Dendritic cell treated with granulocyte-macrophage colony-stimulating factor and Interleukin-4, amounts not matched to agents 40 ng/mL and 50 ng/mL, for 4 days (primary cell): ENCODE measurements at regions not wholly inside any gene's neighbourhood (a gene's known extent, or its start where the extent isn't known, plus 50 kb on each side); places are given as distances from the start of the nearest gene placed in this dataset.
"Not testable (repeated sequence)": the region's sequence is repeated elsewhere in the genome, so short reads cannot be mapped to it uniquely, and the experiment has no call there.

Source experiments
- H3K27ac Mint-ChIP-seq: one replicate; pipeline ENCODE4 v1.8.0; 2022; ENCODE audit warnings: mild to moderate bottlenecking, mixed read lengths
- H3K27me3 Mint-ChIP-seq: one replicate; pipeline ENCODE4 v1.8.0; 2022; ENCODE audit warnings: mild to moderate bottlenecking, mixed read lengths
- H3K36me3 Mint-ChIP-seq: one replicate; pipeline ENCODE4 v1.8.0; 2022; ENCODE audit warnings: low read depth, mixed read lengths
- H3K4me1 Mint-ChIP-seq: one replicate; pipeline ENCODE4 v1.8.0; 2022; ENCODE audit warnings: low read depth, mixed read lengths
- H3K4me3 Mint-ChIP-seq: one replicate; pipeline ENCODE4 v1.8.0; 2022; ENCODE audit warnings: mild to moderate bottlenecking, moderate library complexity, mixed read lengths
- H3K9me3 Mint-ChIP-seq: one replicate; pipeline ENCODE4 v1.8.0; 2022; ENCODE audit warnings: mixed read lengths
- intact Hi-C: fragments of 100-400 bp; cut with micrococcal nuclease; formaldehyde crosslinking; loops from one replicate; pipeline ENCODE4 v1.15.0; 2022

DNA sequence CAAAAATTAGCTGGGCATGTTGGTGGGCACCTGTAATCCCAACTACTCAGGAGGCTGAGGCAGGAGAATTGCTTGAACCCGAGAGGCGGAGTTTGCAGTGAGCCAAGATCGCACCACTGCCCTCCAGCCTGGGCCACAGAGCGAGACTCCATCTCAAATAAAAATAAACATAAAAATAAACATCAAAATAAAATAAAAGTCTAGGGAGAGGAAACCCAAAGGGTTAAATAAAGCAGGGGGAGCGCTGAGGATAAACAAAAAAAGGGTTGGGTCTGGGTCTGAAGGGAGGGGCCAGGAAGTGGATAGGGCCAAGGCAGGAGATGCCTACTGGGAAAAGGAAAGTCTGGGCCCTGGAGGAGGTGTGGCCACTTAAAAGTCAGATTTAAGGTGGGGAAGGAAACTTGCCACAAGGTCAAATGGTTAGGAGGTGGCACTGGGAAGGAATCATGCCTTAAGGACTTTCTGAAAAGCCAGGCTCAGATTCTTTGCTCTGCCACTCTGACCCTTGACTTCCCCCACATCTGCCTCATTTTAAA, 150.0 kb downstream of the ADSS2 start:
- no peaks in the 10 kb centered on the region for H3K27me3 Mint-ChIP-seq
- H3K4me3 Mint-ChIP-seq, result no peak overlapping the region
- no peaks in the 10 kb centered on the region for H3K9me3 Mint-ChIP-seq
- intact Hi-C loops, result no loop called here
- no peaks in the 10 kb centered on the region for H3K36me3 Mint-ChIP-seq
- peaks cover 63% of the 10 kb centered on the region for H3K4me1 Mint-ChIP-seq
- H3K27ac Mint-ChIP-seq, result peak overlapping the region; percentile 1

DNA sequence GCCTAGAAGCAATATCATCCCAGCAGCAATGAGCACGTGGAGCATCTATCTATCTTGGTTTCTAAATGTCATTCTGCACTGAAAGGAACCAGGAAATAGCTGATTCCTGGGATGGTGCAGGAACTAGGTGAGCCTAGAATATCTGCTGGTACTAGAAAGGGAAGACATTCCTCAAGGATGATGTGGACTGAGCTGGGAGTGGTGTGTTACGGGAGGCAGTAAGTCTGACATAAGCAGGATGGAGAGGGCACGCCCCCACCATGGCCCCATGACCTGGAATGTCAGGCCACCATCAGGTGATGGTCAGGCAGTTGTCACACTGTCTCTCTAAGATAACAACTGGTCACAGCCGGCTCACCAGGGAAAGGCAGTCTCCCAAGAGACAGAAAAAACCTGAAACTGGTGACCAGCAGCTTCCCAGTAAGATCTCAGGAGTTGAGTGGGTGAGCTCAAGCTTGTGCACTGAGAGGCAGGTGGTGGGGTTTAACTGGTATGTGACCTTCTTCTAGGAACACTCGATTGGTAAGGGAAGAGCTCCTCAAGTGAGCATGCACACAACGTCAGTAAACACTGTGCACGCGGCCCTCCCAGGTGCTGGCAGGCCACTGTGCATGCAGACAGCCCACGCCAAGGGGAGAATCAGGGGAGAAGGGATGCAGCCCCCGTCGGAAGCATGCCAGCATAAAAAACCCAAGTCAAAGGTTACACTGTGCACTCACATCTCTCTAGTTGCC, 148.7 kb downstream of the ADSS2 start:
- Mint-ChIP-seq H3K36me3 (no peaks in the 10 kb centered on the region), H3K9me3 (no peaks in the 10 kb centered on the region), H3K27me3 (no peaks in the 10 kb centered on the region), H3K27ac (peak overlapping the region; percentile 87), H3K4me1 (peaks cover 58% of the 10 kb centered on the region), H3K4me3 (no peak overlapping the region)
- intact Hi-C loops, result no loop called here

DNA sequence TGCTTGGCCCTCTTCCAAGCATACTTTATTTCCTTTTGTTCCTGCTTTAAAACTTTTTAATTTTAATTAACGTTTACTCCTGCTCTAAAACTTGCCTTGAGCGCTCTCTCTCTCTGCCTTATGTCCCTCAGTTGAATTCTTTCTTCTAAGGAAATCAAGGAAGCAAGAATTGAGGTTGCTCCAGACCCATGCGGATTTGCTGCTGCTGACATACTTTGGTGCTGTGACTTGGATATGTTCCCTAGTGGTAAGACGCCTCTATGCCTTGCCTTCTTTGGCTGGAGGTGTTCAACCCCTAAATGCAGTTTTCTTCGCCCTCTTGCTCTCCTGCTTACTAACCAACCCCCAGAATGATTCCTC, 148.1 kb downstream of the ADSS2 start:
- no peaks in the 10 kb centered on the region for H3K9me3 Mint-ChIP-seq
- no peak overlapping the region for H3K4me3 Mint-ChIP-seq
- no peaks in the 10 kb centered on the region for H3K27me3 Mint-ChIP-seq
- H3K27ac Mint-ChIP-seq, result peak overlapping the region; percentile 87
- peaks cover 53% of the 10 kb centered on the region for H3K4me1 Mint-ChIP-seq
- intact Hi-C loops, result no loop called here
- no peaks in the 10 kb centered on the region for H3K36me3 Mint-ChIP-seq

DNA sequence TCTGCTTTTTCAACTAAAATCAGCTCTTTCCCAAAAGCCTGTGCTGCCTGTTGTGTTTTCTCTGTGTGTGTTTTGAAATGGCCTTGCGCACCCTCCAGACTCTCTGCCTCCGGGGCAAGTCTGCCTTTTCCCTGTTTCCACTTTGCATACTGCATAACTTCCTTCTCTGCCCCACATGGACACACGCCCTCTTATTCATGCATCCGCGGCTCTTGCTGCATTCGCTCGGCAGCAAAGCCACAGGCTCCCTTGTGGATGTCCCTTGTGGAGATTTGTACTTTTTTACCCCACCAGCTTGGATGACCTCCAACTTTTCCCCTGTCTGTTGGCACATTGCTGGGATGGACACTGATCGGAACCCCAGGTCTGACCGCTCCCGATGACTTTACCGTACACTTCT, 147.6 kb downstream of the ADSS2 start:
- Mint-ChIP-seq H3K27ac (peak overlapping the region; percentile 87), H3K4me1 (peaks cover 49% of the 10 kb centered on the region), H3K4me3 (peak overlapping the region; percentile 33), H3K36me3 (no peaks in the 10 kb centered on the region), H3K27me3 (no peaks in the 10 kb centered on the region), H3K9me3 (peaks cover 4% of the 10 kb centered on the region)
- intact Hi-C loops, result loop anchor here (2.0 kb wide), 2 partner anchors 19 to 255 kb away; no protein-coding TSS in a partner anchor

DNA sequence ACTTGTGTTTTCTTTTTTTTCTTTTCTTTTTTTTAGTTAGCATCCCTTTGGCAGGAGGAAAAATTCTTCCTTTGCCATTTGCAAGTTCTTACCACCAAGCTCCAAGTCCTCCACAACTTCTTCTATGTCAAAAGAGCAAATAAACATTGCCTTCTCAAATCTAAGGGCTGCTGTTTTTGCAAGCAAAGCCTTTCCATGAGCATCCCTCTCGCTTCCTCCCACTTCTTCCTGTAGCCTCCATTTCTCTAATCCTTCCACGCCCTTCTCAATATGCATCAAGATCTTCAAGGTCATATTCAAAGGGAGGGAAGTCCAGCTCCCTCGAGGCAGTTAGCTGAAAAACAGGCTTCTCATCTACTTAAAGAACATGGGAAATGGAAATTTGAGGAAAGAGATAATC, 147.1 kb downstream of the ADSS2 start:
- Mint-ChIP-seq H3K4me1 (peaks cover 46% of the 10 kb centered on the region), H3K4me3 (peak overlapping the region; percentile 33), H3K27ac (peak overlapping the region; percentile 87), H3K9me3 (peaks cover 9% of the 10 kb centered on the region), H3K27me3 (no peaks in the 10 kb centered on the region), H3K36me3 (no peaks in the 10 kb centered on the region)
- intact Hi-C loops, result loop anchor here (2.0 kb wide), 2 partner anchors 18 to 256 kb away; no protein-coding TSS in a partner anchor

DNA sequence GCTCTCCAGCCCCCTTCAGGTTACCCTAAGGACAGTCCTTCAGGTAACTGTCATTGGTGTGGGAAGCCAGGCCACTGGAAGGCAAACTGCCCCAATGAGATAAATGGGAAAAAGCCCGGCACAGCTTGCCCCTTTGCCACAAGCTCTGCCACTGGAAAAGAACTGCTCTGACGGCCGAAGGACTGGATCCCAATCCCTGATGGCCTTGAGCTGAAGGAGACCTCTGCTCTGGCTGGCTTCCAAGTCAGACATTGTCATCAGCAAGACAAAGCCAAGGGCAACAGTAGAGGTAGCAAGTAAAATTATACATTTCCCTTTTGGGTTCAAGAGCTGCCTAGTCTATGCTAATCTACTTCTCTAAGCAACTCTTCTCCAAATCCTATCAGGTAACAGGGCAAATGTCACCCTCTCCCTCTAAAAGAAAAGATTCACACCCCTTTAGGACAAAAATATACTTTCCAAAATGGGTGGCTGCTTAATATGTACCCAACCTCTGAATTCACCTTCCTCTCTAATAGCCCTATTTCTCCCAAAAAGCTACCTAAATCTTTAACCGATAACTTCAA, 145.8 kb downstream of the ADSS2 start:
- intact Hi-C loops, result loop anchor here (2.0 kb wide), 2 partner anchors 17 to 257 kb away; no protein-coding TSS in a partner anchor
- H3K27me3 Mint-ChIP-seq, result no peaks in the 10 kb centered on the region

DNA sequence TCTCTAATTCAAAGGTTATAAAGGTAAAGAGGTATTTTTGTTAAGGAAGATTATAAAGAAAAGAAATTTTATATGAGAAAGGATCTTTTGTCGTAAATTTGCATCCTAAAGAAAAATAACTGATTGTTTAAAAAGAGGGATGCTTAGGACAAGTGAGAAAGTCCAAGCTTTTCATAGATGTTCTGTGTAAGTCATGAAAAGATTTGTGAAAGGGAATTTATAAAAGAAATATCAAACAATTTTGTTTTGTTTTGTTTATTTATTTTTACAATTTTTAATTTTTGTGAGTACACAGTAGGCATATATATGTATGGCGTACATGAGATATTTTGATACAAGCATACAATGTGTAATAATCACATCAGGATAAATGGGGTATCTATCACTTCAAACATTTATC, 145.2 kb downstream of the ADSS2 start:
- H3K27ac Mint-ChIP-seq, result peak overlapping the region; percentile 87
- no peaks in the 10 kb centered on the region for H3K36me3 Mint-ChIP-seq
- no peak overlapping the region for H3K4me3 Mint-ChIP-seq
- H3K4me1 Mint-ChIP-seq, result peaks cover 51% of the 10 kb centered on the region
- no peaks in the 10 kb centered on the region for H3K27me3 Mint-ChIP-seq
- intact Hi-C loops, result no loop called here
- H3K9me3 Mint-ChIP-seq, result peaks cover 9% of the 10 kb centered on the region

More for the DNA sequence above, 145.8 kb downstream of the ADSS2 start:
- Mint-ChIP-seq H3K4me3 (no peak overlapping the region), H3K27ac (peak overlapping the region; percentile 87), H3K9me3 (peaks cover 9% of the 10 kb centered on the region), H3K36me3 (no peaks in the 10 kb centered on the region), H3K4me1 (peaks cover 46% of the 10 kb centered on the region)

DNA sequence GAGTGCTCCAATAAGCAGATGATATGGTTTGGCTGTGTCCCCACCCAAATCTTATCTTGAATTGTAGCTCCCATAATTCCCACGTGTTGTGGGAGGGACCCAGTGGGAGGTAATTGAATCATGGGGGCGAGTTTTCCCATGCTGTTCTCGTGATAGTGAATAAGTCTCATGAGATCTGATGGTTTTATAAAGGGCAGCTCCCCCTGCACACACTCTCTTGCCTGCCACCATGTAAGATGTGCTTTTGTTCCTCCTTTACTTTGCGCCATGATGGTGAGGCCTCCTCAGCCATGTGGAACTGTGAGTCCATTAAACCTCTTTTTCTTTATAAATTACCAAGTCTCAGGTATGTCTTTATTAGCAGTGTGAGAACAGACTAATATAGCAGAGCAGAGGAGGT, 142.5 kb downstream of the ADSS2 start:
- H3K27ac Mint-ChIP-seq, H3K36me3 Mint-ChIP-seq, H3K9me3 Mint-ChIP-seq, H3K4me3 Mint-ChIP-seq, intact Hi-C loops, H3K27me3 Mint-ChIP-seq: not testable (repeated sequence)
- peaks cover 25% of the 10 kb centered on the region for H3K4me1 Mint-ChIP-seq

DNA sequence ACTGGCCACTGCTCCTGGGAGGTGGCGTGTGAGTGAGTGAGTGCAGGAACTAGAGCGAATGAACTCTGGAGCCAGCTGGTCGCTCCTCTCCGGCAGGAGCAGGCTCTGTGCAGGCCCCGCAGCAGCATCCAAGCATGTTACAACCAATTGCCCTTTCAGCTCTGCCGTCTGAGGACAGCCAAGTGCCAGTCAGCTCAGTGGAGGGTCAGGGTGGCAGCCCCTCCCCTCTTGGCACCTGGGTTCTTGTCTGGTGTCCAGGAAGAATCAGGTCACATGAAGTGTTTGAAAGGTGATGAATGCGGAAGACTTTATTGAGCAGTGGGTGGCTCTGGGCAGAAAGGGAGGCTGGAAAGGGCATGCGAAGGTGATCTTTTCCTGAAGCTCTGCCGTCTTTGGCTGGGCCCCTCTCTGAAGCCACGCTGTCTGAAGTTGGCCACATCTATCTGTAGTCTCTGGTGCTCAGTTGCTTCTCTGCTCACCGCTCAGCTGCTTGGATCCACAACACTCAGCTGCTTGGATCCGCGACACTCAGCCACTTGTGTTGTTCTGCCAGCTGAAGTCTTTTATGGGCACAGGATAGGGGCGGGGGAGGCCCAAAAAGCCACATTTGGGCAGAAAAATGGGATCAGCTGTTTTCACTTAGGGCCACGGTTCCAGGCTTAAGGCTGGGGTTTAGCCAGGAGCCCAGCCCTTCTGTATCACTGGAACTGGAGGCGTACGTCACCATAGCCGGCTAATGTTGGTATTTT, 139.8 kb downstream of the ADSS2 start:
- Mint-ChIP-seq H3K4me3 (no peak overlapping the region), H3K9me3 (peaks cover 9% of the 10 kb centered on the region), H3K27ac (peak overlapping the region; percentile 13), H3K4me1 (peaks cover 5% of the 10 kb centered on the region), H3K27me3 (no peaks in the 10 kb centered on the region), H3K36me3 (no peaks in the 10 kb centered on the region)
- intact Hi-C loops, result no loop called here

DNA sequence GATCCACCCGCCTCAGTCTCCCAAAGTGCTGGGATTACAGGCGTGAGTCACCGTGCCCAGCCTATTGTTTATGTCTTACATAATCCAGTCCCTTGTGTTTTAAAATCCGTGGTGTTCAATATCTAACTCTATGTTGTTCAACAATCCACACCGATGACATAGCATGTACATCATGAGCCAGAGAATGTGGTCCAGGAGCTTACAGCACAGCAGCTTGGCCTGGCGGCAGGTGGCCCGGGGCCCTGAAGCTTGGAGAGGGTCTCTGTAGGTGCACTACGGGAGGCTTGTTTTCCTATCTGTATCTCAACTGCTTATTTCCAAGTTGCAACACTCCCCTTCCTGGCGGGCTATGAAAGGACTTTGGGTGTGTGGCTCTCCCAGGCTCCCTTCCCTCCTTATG, 138.4 kb downstream of the ADSS2 start:
- Mint-ChIP-seq H3K27ac (no peak overlapping the region), H3K9me3 (peaks cover 9% of the 10 kb centered on the region), H3K4me3 (no peak overlapping the region), H3K4me1 (peaks cover 5% of the 10 kb centered on the region), H3K27me3 (no peaks in the 10 kb centered on the region), H3K36me3 (no peaks in the 10 kb centered on the region)
- intact Hi-C loops, result no loop called here

DNA sequence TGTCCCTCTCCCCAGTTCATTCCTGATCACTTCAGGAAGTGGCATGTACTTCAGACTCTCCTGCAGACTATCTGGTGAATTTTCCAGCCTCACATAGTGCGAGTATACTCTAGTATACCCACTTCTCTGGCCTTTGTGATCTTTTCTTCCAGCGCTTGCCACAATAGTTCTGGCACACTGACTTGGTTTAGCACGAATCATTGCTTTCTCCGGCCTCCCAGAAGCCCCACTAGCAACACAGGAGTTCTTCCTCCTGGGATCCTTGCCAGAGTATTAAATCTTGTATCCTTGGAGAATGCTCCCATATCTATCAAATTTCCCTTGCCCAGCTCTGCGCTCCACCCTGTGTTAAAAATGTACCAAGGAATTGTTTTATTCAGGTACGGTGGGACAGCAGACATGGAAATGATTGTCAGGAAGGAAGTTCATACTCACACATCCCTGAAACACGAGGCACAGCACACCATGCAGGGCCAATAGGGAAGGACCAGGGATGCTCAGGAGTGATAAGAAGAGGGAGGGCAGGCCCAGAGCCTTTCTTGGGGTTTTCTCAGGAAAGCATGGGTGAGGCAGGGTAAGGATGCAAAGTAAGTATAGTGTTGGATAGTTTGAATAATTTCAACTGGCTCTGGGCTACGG, 136.7 kb downstream of the ADSS2 start:
- Mint-ChIP-seq H3K27ac (no peak overlapping the region), H3K27me3 (no peaks in the 10 kb centered on the region), H3K9me3 (no peaks in the 10 kb centered on the region), H3K4me1 (peaks cover 15% of the 10 kb centered on the region), H3K36me3 (no peaks in the 10 kb centered on the region), H3K4me3 (no peak overlapping the region)
- intact Hi-C loops, result loop anchor here (5.0 kb wide), 1 partner anchor 37 kb away; a partner anchor contains a TSS

DNA sequence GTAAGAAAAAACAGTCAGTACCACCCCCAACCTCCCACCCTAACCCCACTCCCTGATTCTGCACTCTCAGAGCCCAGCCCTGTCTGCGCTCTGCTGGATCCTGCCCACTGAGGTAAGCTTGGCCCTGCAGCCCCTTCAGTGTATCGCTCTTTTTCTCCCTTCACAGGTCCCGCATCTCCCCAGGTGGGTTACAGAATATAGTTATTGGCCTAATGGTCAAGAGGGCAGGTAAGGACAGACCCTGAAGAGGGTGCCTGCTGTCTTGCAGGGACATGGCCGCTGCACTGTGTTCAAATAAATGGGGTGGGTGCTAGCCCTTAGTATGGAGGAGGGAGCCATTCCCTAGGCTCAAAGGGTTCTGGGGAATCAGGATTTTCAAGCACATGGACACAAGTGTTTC, 135.7 kb downstream of the ADSS2 start:
- H3K4me1 Mint-ChIP-seq, result peaks cover 14% of the 10 kb centered on the region
- H3K9me3 Mint-ChIP-seq, result no peaks in the 10 kb centered on the region
- no peaks in the 10 kb centered on the region for H3K36me3 Mint-ChIP-seq
- no peaks in the 10 kb centered on the region for H3K27me3 Mint-ChIP-seq
- no peak overlapping the region for H3K4me3 Mint-ChIP-seq
- H3K27ac Mint-ChIP-seq, result no peak overlapping the region
- intact Hi-C loops, result loop anchor here (5.0 kb wide), 1 partner anchor 36 kb away; a partner anchor contains a TSS

DNA sequence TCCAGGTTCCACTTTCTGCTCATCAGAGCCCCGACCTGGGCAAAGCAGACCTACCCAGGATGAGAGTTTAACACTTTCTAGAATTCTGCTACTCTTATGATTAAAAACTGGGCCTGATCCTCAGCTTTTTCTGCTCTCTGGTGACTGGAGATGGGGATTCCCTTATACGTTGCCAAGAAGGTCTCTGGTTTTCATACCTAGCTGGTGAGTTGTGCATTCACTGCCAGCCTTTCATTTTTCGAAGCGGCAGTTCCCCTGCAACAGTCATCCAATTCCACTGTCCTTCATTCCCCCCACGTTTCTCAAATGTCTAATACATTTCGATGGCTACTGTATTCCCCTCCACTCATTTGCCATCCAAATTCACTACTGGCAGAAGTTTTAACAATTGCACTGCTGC, 135.3 kb downstream of the ADSS2 start:
- H3K36me3 Mint-ChIP-seq, result no peaks in the 10 kb centered on the region
- H3K27me3 Mint-ChIP-seq, result no peaks in the 10 kb centered on the region
- no peak overlapping the region for H3K27ac Mint-ChIP-seq

More for the DNA sequence above, 135.3 kb downstream of the ADSS2 start:
- H3K9me3 Mint-ChIP-seq, result no peaks in the 10 kb centered on the region
- intact Hi-C loops, result loop anchor here (5.0 kb wide), 1 partner anchor 36 kb away; a partner anchor contains a TSS
- no peak overlapping the region for H3K4me3 Mint-ChIP-seq
- H3K4me1 Mint-ChIP-seq, result peaks cover 12% of the 10 kb centered on the region
